NCI-H1105 (cell line): ENCODE measurements at regions not wholly inside any gene's neighbourhood (a gene's known extent, or its start where the extent isn't known, plus 50 kb on each side); places are given as distances from the start of the nearest gene placed in this dataset.
"Not testable (repeated sequence)": the region's sequence is repeated elsewhere in the genome, so short reads cannot be mapped to it uniquely, and the experiment has no call there.

Source experiments
- DNase-seq: peaks from one replicate; lab custom pipeline; 2025; lab: John Stamatoyannopoulos, UW

GRCh38 chr4:183816077-183816476 lies 89.0 kb upstream of the STOX2 start:
- no peak for DNase-seq

GRCh38 chr4:183816882-183817509 lies 88.1 kb upstream of the STOX2 start:
- DNase-seq, result no peak

DNA sequence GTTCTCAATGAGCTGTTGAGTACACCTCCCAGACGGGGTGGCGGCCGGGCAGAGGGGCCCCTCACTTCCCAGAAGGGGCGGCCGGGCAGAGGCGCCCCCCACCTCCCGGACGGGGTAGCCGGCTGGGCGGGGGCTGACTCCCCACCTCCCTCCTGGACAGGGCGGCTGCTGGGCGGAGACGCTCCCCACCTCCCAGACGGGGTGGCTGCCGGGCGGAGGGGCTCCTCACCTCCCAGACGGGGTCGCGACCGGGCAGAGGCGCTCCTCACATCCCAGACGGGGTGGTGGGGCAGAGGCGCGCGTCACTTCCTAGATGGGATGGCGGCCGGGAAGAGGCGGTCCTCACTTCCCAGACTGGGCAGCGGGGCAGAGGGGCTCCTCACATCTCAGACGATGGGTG lies 86.5 kb upstream of the STOX2 start:
- DNase-seq, result not testable (repeated sequence)

- DNase-seq, result no peak
Observed at GRCh38 chr4:183821076-183821853, 83.8 kb upstream of the STOX2 start.

DNA sequence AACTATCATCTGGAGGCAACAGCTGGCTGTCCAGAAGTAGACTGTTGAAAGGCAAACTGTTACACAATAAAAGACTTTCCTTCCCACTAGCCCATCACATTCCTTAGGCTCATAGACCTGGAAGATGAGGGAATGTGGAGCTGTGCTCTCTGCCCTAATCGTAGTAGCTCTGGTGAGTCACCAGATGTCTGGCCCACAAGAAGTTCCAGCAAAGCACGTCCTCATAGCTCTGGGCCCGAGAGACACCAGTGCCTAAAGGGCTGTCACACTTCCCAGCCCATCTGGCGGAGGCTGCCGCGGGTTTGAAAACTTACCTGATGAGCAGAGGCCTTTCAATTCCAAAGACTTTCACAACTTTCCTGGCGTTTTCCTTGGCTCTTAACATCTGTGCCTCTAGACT lies 81.7 kb upstream of the STOX2 start:
- no peak for DNase-seq

GRCh38 chr4:183825346-183825745 lies 79.8 kb upstream of the STOX2 start:
- no peak for DNase-seq

DNA sequence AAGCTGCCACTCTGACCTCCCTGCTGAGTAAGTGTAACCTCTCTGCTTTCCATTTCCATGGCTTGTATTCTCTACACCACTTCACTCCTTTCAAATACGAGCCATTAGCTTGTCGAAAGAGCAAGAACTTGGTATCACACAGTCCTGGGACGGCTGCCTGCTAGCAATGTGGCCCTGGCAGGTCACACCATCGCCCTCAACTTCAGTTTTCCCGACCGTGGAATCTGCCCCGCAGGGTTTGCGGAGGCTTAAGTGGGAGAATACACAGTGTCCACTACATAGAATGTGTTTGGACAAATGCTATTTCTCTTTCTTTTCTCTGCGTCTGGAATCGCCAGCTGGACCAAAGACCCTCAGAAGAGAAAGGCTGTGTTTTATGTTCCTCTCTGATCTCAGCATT lies 78.6 kb upstream of the STOX2 start:
- DNase-seq, result no peak

DNA sequence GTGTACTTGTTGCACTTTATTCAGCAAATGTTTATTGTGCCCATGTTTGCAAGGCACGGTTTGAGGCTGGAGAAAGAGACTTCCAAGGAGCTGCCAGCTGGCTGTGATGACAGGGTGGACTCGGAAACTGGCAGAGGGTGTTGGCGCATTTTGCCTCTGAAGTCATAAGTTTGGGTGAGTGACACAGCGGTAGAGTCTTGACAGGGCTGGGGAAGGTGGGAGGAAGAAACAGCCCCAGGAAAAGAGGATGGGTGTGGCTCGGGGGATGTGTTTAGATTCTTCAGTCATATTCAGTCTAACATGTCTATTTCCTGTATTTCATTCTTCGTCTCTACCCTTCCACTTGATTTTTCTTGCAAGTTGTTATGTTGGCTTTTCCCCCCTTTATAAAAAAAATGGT lies 77.0 kb upstream of the STOX2 start:
- no peak for DNase-seq

DNA sequence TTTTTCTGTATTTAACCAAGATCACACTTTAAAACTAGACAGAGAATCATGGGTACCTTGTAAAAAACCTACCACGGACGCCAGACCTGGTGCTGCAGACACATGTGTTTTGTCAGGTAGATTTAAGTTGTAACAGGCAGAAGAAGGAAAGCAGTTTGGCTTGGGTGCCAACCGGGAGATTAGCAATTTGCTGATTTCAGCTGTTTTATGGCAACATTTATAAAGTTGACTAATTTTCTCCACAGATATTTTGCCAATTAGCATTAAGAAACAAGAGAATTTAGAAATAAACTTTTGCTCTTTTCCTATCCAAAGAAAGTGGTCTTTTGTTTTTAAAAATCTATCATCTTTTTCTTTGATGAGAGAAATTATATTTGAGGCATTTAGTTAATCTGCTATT lies 76.3 kb upstream of the STOX2 start:
- no peak for DNase-seq

DNA sequence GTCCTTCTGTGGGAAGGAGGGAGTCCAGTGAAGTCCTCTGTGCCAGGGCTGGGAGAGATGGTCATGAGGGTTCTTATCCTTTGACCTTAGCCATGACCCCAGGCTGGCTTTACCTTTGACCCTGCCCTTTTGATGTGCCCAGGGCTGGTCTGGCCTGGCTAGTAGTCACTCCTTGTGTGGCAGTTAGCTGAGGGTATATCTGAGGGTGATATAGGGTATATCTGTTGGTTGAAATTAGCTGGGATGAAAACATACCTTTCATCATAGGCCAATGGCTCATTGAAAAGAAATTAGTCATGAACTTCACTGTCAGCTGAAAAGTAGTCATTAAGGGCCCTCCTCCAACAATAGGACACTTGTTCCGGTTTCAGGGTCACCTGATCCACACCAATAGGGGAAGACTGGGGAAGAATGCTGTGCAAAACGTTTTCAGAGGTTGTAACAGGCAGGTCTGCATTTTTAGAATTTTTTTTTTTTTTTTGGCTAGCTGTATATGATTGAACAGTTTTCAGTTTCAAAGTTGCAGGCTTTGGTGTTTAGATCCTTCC lies 74.6 kb upstream of the STOX2 start:
- DNase-seq, result no peak

GRCh38 chr4:183831026-183831446 lies 74.1 kb upstream of the STOX2 start:
- DNase-seq, result no peak

DNA sequence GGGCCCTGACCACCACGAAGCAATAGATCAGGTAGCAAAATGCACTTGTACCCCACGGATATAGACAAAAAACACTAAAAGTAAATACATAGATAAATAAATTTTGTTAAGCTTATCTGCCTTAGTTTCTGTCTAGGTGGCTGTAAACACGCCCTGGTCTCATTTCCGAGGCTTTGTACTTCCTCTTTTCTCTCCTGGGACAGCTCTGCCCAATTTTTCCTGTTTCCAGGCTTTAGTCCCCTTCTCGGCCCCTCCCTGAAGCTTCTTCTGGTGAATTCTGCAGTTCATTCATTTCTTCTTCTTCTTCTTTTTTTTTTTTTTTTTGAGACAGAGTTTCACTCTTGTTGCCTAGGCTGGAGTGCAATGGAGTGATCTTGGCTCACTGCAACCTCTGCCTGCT lies 73.4 kb upstream of the STOX2 start:
- no peak for DNase-seq

- no peak for DNase-seq
Observed at GRCh38 chr4:183832776-183833450, 72.2 kb upstream of the STOX2 start.

DNA sequence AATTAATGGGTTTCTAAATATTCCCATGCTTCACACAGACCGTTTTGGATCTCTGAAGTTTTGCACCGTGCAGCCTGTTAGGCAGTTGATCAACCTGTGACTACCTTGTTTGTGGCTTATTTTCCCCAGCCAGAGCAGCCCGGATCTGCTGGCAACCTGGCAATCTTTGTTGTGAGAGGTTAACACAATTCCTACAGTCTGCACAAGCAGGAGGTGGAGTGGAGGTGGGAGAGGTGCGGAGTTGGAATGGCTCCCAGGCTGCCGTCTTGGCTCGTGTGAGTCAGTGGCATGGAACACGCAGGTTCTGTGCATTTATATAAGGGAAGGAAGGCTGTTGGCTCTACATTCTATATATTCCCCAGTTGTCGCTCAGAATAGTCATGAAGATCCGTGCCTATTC lies 70.9 kb upstream of the STOX2 start:
- no peak for DNase-seq

DNA sequence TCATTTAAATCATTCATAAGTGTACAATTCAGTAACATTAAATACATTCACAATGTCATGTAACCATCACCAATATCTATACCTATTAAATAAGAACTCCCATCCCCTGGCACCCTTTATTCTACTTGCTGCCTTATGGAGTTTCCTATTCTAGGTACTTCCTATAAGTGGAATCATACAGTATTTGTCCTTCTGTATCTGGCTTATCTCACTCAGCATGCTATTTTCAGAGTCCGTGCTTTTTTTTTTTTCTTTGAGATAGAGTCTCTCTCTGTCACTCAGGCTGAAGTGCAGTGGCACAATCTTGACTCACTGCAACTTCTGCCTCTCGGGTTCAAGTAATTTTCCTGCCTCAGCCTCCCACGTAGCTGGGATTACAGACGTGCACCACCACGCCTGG lies 67.9 kb upstream of the STOX2 start:
- DNase-seq, result no peak

- no peak for DNase-seq
Observed at GRCh38 chr4:183838987-183839712, 66.0 kb upstream of the STOX2 start.

DNA sequence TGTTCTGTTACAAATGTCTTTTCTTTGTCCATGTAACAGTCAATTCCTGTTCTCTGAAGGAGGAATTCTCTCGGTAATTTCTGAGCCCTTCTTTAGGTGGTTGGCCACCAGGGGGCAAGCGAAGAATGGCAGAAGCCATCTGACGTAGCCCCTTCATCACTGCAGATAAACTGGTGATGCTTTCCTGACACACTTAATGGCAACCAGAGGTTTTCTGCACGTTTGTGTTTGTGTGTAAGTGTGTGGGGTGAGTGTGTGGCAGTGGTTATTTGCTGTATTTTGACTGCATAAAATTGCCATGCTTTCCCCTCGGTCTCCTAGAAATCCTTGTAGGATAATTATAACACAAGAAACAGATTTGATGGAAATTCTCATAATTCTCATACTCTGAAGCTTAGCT lies 64.8 kb upstream of the STOX2 start:
- DNase-seq, result peak; percentile 54

GRCh38 chr4:183841001-183841400 lies 64.1 kb upstream of the STOX2 start:
- no peak for DNase-seq

- peak; percentile 20 for DNase-seq
Observed at GRCh38 chr4:183842129-183842528, 63.0 kb upstream of the STOX2 start.

- no peak for DNase-seq
Observed at GRCh38 chr4:183843248-183843671, 61.8 kb upstream of the STOX2 start.

- no peak for DNase-seq
Observed at GRCh38 chr4:183846951-183847350, 58.2 kb upstream of the STOX2 start.

DNA sequence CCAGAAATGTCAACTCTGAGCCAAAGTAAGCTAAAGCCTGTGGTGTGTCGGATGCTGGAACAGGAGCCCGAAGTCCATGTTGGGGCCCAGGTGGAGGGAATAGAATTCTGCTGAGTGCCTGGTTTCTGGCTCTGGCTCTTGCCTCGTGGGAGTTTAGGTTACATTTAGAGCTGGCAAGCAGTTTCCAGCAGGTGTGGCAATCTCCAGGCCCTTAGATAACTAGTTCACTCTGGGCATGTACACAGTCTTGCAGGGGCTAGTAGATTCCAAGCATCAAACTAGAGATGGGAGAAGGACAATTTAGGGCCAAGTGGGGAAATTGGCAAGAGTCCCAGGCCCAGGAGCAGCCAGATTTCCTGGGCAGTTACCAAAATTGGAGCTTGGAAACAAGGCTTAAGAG lies 56.3 kb upstream of the STOX2 start:
- peak; percentile 7 for DNase-seq
